NT2/D1 (cell line): ENCODE measurements at regions not wholly inside any gene's neighbourhood (a gene's known extent, or its start where the extent isn't known, plus 50 kb on each side); places are given as distances from the start of the nearest gene placed in this dataset.

Experiments
- SUZ12 ChIP-seq: IDR thresholded peaks from 2 replicates; pipeline ENCODE4 v1.6.1; 2011; ENCODE audit not compliant: insufficient read length, insufficient read depth; ENCODE audit errors: extremely low read depth
- YY1 ChIP-seq: IDR thresholded peaks from 2 replicates; pipeline ENCODE4 v1.6.1; 2011; ENCODE audit not compliant: insufficient read length, insufficient read depth

- no peak for TF ChIP-seq YY1
- TF ChIP-seq SUZ12, result no peak
These were observed 171.1 kb downstream of the ENC1 start for GRCh38 chr5:74469234-74469994.
